Smooth muscle cell (in vitro differentiated cells): ENCODE measurements at regions not wholly inside any gene's neighbourhood (a gene's known extent, or its start where the extent isn't known, plus 50 kb on each side); places are given as distances from the start of the nearest gene placed in this dataset.
"Not testable (repeated sequence)": the region's sequence is repeated elsewhere in the genome, so short reads cannot be mapped to it uniquely, and the experiment has no call there.

Source experiments
- DNase-seq: peaks from one replicate; lab custom pipeline; 2025; ENCODE audit not compliant: unreplicated experiment; lab: John Stamatoyannopoulos, UW
- H2AFZ ChIP-seq: fragments of 200-600 bp; sonication (generic); 2 replicates; pipeline ENCODE4 v1.6.0; 2016; ENCODE audit warnings: antibody characterized with exemption, low read depth, mild to moderate bottlenecking
- H3F3A ChIP-seq: fragments of 200-600 bp; sonication (generic); 2 replicates; pipeline ENCODE4 v1.6.0; 2017; ENCODE audit warnings: antibody characterized with exemption, low read depth
- H3K27ac ChIP-seq: fragments of 200-600 bp; sonication (generic); 2 replicates; pipeline ENCODE4 v1.5.1; 2016; ENCODE audit warnings: low read depth, mild to moderate bottlenecking
- H3K27me3 ChIP-seq: fragments of 200-600 bp; sonication (generic); 2 replicates; pipeline ENCODE4 v1.6.1; 2016; ENCODE audit warnings: low read depth, mild to moderate bottlenecking
- H3K36me3 ChIP-seq: fragments of 200-600 bp; sonication (generic); 2 replicates; pipeline ENCODE4 v1.5.1; 2016; ENCODE audit warnings: low read depth
- H3K4me1 ChIP-seq: fragments of 200-600 bp; sonication (generic); 2 replicates; pipeline ENCODE4 v1.5.1; 2016; ENCODE audit warnings: low read depth
- H3K4me2 ChIP-seq: fragments of 200-600 bp; sonication (generic); 2 replicates; pipeline ENCODE4 v1.6.0; 2016; ENCODE audit warnings: mild to moderate bottlenecking
- H3K4me3 ChIP-seq: fragments of 200-600 bp; sonication (generic); 2 replicates; pipeline ENCODE4 v1.5.1; 2016; ENCODE audit warnings: mild to moderate bottlenecking
- H3K79me2 ChIP-seq: fragments of 200-600 bp; sonication (generic); 2 replicates; pipeline ENCODE4 v1.6.0; 2016; ENCODE audit warnings: low read depth, mild to moderate bottlenecking
- H3K9ac ChIP-seq: fragments of 200-600 bp; sonication (generic); 2 replicates; pipeline ENCODE4 v1.6.0; 2016; ENCODE audit warnings: low read depth
- H3K9me3 ChIP-seq: fragments of 200-600 bp; sonication (generic); replicated peaks from 2 replicates; pipeline ENCODE4 v1.5.1; 2016; ENCODE audit warnings: low read depth
- H4K20me1 ChIP-seq: fragments of 200-600 bp; sonication (generic); 2 replicates; pipeline ENCODE4 v1.6.0; 2016; ENCODE audit warnings: low read depth
- WGBS: methylation state at CpG from one replicate; pipeline ENCODE4 v1.1.7; 2016; ENCODE audit warnings: low lambda C conversion rate; 5-methylcytosine and 5-hydroxymethylcytosine counted together

GRCh38 chr4:4004036-4004435, 222.7 kb downstream of the OTOP1 start:
- not testable (repeated sequence) for H3K9ac ChIP-seq, H4K20me1 ChIP-seq, H2AFZ ChIP-seq, H3K4me1 ChIP-seq, H3K36me3 ChIP-seq, H3K9me3 ChIP-seq, H3K27ac ChIP-seq, H3K4me2 ChIP-seq, DNase-seq, H3K4me3 ChIP-seq, H3F3A ChIP-seq, H3K27me3 ChIP-seq, H3K79me2 ChIP-seq
- WGBS, result 81% methylated on average over 5 of the region's 5 CpGs

GRCh38 chr4:4004702-4005101, 222.0 kb downstream of the OTOP1 start:
- not testable (repeated sequence) for H3K4me3 ChIP-seq, DNase-seq
- WGBS, result 83% methylated on average over 10 of the region's 10 CpGs

GRCh38 chr4:4006356-4006755, 220.4 kb downstream of the OTOP1 start:
- not testable (repeated sequence) for H3F3A ChIP-seq, H3K36me3 ChIP-seq, H2AFZ ChIP-seq, H3K4me1 ChIP-seq, H3K79me2 ChIP-seq, H4K20me1 ChIP-seq, H3K27me3 ChIP-seq, H3K4me3 ChIP-seq, H3K9me3 ChIP-seq, H3K9ac ChIP-seq, H3K27ac ChIP-seq, DNase-seq, H3K4me2 ChIP-seq
- 77% methylated on average over 11 of the region's 11 CpGs for WGBS

More at GRCh38 chr4:4004702-4005101, 222.0 kb downstream of the OTOP1 start:
- not testable (repeated sequence) for H3K4me1 ChIP-seq, H3K79me2 ChIP-seq, H3K27ac ChIP-seq, H3K36me3 ChIP-seq, H3K4me2 ChIP-seq, H3K27me3 ChIP-seq, H3F3A ChIP-seq, H3K9ac ChIP-seq, H4K20me1 ChIP-seq, H3K9me3 ChIP-seq, H2AFZ ChIP-seq

DNA sequence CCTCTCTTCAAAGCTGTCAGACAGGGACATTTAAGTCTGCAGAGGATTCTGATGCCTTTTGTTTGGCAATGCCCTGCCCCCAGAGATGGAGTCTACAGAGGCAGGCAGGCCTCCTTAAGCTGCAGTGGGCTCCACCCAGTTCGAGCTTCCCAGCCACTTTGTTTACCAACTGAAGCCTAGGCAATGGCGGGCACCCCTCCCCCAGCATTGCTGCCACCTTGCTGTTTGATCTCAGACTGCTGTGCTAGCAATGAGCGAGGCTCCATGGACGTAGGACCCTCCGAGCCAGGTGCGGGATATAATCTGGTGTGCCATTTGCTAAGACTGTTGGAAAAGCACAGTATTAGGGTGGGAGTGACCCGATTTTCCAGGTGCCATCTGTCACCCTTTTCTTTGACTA, 207.7 kb downstream of the OTOP1 start:
- H3K36me3 ChIP-seq, H3K27ac ChIP-seq, H3F3A ChIP-seq, H3K79me2 ChIP-seq, H4K20me1 ChIP-seq, H3K4me2 ChIP-seq, H3K4me1 ChIP-seq, H3K27me3 ChIP-seq, H2AFZ ChIP-seq, H3K4me3 ChIP-seq, H3K9ac ChIP-seq, DNase-seq, H3K9me3 ChIP-seq: not testable (repeated sequence)
- 80% methylated on average over 7 of the region's 7 CpGs for WGBS

GRCh38 chr4:4021161-4021560, 205.6 kb downstream of the OTOP1 start:
- not testable (repeated sequence) for H3F3A ChIP-seq, H3K9ac ChIP-seq, H3K27ac ChIP-seq, H2AFZ ChIP-seq, H3K9me3 ChIP-seq, H3K4me2 ChIP-seq, H3K4me3 ChIP-seq, H4K20me1 ChIP-seq, DNase-seq, H3K79me2 ChIP-seq, H3K4me1 ChIP-seq, H3K36me3 ChIP-seq, H3K27me3 ChIP-seq
- 87% methylated on average over 6 of the region's 15 CpGs for WGBS

DNA sequence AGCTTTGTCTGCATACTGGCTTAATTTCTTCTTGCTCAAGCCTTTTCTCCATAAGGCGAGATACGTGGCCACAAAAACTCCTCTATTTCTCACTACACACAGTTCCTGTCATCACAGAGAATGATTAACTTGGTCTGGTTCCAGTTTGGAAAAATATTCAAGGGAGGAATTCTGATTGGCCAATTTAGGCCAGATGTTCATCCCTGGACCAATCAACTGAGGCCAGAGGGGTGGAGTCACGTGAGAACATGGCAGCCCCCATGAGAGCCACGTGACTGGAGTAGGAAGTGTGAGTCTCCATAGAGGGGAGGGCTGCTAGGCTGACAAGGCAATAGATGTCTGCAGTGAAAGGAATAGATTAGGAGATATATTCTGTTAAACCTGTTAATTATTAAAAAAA, 200.0 kb downstream of the OTOP1 start:
- not testable (repeated sequence) for DNase-seq, H3K4me3 ChIP-seq, H3K27ac ChIP-seq, H3K4me1 ChIP-seq, H2AFZ ChIP-seq, H4K20me1 ChIP-seq, H3K4me2 ChIP-seq, H3K27me3 ChIP-seq, H3K36me3 ChIP-seq, H3K9ac ChIP-seq, H3K9me3 ChIP-seq, H3F3A ChIP-seq, H3K79me2 ChIP-seq
- 85% methylated on average over 4 of the region's 4 CpGs for WGBS

- not testable (repeated sequence) for H3K4me2 ChIP-seq, H3K27me3 ChIP-seq, H3K27ac ChIP-seq, H3K9ac ChIP-seq, H3F3A ChIP-seq, DNase-seq, H3K9me3 ChIP-seq, H3K4me3 ChIP-seq, H3K79me2 ChIP-seq, H2AFZ ChIP-seq, H3K36me3 ChIP-seq, H4K20me1 ChIP-seq
- peaks cover 11% of the 10 kb centered on the region for H3K4me1 ChIP-seq
- 96% methylated on average over 3 of the region's 3 CpGs for WGBS
Measured at GRCh38 chr4:4028752-4029151, 198.0 kb downstream of the OTOP1 start.

DNA sequence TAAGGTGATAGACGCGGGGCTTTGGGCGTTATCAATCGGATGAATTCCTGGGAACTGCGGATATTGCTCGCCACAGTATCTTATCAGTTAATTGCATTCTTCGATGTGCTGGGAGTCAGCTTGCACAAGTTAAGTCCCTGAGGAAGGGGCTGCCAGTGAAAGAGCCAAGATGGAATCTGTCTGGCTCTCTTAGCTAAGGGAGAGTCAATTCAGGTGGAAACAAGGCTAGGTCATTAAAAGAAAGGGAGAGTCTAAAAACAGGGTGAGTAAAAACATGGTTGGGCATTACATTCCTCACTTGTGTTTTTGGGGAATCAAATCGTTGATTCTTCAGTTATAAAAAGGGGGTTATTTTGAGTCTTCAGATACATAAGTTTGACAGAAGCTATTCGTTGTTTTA, 196.2 kb downstream of the OTOP1 start:
- peaks cover 16% of the 10 kb centered on the region for H3K4me1 ChIP-seq
- H3F3A ChIP-seq, H3K4me2 ChIP-seq, H3K36me3 ChIP-seq, H3K27ac ChIP-seq, H3K79me2 ChIP-seq, H3K4me3 ChIP-seq, H3K9ac ChIP-seq, H2AFZ ChIP-seq, H3K27me3 ChIP-seq, DNase-seq, H4K20me1 ChIP-seq, H3K9me3 ChIP-seq: not testable (repeated sequence)
- WGBS, result 57% methylated on average over 9 of the region's 9 CpGs

GRCh38 chr4:4031446-4032135, 195.1 kb downstream of the OTOP1 start:
- Histone ChIP-seq H3K4me1 (peaks cover 16% of the 10 kb centered on the region), H3K9ac (peak overlapping the region; percentile 79), H3K27ac (peak overlapping the region; percentile 82), H3K4me2 (peak overlapping the region; percentile 82)
- not testable (repeated sequence) for H3K79me2 ChIP-seq, H3K4me3 ChIP-seq, DNase-seq, H3K27me3 ChIP-seq, H3F3A ChIP-seq, H4K20me1 ChIP-seq, H3K36me3 ChIP-seq, H2AFZ ChIP-seq, H3K9me3 ChIP-seq
- 58% methylated on average over 8 of the region's 8 CpGs for WGBS
